SHP77 treated with DMSO at 0.1 percent for 48 hours (cell line): ENCODE measurements at regions not wholly inside any gene's neighbourhood (a gene's known extent, or its start where the extent isn't known, plus 50 kb on each side); places are given as distances from the start of the nearest gene placed in this dataset.

Experiments used
- DNase-seq: peaks from one replicate; lab custom pipeline; 2025; lab: John Stamatoyannopoulos, UW

DNA sequence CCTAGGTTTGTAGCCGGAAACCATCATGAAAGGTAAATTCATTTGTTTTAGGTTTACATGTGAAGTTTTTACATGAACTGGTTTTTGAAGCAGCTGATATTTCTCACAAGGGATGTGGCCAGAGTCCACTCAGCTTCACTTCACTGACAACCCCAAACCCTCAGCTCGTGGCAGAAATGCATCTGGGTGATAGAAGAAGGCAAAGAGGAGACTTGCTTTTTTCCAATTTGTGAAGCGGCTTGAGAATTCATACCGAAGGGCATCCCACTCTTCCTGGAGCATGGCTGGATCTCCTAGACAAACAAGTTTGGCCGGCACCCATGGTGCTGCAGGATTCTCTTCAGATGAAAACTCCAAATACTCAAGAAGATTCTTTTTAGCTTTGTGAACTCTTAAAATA lies 392.8 kb upstream of the CNR1 start:
- DNase-seq = no peak

DNA sequence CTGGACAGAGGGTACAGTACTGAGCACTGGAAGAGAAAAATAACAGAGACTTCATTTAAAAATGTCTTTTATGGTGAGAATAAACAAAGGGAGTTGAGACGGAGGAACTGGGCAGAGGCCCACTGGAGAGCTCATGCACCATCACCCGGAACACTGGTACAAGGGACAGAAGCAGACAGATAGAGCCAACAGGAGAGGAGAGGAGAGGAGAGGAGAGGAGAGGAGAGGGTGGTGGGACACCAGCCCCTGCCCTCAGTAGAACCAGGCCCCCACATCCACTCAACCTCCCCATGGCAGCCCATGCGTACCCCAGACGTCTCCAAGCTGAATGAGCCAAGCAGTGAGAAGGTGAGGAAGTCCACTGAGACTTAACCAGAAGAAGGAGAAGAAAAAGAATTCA lies 390.5 kb upstream of the CNR1 start:
- no peak for DNase-seq

DNA sequence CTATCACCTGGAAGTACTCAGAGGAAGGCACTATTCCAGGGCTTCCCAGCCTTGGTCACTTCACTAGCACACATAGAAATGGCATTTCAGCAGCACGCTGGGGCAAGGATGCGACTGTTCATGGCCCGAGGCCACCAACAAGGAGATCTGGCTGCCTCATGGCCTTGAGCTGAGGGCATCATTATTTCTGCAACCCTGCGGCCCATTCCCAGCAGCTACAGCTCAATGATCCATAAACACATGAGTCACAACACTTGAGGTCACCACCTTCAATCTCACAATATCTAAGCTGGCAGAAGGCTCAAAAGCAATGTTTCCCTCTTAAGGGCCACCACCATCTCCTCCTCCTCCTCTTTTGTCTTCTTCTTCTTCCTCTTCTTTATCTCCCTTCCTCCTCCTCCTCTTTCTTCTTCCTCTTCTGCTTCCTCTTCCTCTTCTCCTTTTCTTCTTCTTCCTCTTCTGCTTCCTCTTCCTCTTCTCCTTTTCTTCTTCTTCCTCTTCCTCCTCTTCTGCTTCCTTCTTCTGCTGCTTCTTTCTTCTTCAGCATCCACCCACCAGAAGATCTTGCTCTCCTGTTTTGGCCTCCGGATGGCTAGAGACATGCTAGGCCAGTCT lies 382.9 kb upstream of the CNR1 start:
- no peak for DNase-seq

DNA sequence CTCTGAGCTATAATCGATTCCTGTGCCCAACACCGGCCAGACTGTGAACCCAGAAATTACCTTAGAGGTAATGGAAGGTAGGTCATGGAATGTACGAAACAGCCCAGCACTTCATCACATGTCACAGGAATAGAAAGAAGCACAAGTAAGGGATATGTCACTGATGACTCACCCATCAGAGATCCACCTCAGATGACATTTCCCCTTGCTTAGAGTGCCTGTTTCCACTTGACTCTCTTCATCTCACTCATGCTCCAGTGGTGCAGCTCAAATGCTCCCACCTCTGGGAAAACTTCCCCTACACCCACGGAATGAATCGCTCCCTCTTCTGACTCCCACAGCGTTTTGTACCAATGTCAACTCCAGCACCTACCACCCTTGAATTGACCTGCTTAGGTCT lies 381.6 kb upstream of the CNR1 start:
- no peak for DNase-seq

DNA sequence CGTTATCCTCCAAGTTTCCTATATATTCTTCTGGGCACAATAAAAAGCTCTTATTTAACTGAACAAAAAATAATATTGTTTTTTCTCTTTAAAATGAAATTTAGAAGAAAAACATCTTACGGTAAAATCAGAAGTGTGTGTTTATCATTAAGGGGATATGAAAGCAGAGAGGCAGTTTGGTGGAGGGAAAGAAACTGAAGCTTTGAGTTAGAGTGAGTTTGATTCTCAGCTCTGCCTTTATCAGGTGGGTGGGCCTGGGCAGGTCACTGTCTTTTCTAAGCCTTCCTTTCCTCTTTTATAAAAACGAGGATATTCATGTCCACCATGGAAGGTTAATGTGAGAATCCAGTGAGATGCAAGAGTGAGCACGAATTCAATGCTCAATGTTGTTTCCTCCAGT lies 379.8 kb upstream of the CNR1 start:
- no peak for DNase-seq

DNA sequence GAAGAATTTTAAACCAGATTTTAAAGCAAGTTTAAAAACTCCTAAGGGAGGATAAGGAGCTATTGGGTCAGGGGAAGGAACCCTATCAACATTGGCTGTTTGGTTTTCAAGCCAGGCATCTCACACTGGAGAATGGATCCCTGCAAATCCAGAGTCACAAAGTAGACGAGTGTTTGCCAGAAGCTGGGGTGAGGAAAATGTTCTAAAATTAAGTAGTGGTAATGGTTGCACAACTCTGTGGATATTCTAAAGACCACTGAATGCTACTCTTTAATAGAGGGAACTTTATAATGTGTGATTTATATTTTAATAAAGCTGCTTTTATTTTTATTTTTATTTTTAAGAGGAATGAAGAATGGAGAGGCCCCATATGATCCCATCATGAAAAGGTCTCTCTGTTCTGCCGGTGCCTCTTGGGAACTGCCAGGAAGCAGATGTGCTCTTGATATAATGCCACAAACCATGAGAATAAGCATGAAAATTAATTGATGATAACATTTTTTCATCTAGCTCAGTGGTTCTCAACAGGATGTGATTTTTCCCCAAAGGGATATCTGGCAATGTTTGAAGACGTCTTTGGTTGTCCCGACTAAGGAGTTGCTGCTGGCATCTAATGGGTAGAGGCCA lies 379.0 kb upstream of the CNR1 start:
- DNase-seq = no peak

DNA sequence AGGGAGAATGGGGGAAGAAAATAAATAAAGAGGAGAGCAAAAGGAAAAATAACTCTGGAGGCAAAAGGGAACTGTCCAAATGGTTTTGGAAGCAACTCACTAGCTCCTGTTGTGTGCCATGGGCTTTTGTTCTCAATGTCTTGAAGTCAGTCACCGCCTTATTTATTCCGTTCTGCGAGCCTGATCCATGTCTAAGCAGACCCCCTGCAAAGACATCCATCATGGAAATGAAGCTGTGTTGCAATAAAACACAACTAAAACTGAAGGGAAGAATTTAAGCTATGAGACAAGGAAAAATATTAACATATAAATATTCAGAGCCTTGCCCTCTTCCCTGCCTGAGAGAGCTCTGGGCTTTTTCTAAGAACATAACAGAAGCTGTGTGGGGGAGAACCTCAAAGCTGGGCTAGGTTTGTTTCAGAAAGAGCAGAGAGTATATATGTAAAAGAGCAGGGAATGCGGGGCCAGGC lies 373.2 kb upstream of the CNR1 start:
- DNase-seq = no peak

DNA sequence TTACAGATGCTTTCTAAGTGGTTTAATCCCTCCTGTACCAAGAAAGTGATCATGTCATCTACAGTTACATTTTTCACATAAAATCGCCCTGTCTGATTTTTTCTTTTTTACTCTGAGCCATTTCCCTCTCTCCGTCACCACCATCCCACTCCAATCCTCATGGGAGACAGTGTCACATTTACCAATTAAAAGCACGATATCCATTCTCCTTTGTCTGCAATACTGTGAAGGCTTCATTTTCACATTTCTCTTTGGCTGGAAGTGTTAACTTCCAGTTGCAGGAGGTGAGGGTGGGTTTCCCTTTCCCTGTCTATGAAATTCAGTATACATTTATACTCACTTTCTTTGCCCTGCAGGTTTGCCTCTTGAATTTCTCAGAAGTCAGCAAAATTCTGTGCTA lies 372.7 kb upstream of the CNR1 start:
- no peak for DNase-seq

DNA sequence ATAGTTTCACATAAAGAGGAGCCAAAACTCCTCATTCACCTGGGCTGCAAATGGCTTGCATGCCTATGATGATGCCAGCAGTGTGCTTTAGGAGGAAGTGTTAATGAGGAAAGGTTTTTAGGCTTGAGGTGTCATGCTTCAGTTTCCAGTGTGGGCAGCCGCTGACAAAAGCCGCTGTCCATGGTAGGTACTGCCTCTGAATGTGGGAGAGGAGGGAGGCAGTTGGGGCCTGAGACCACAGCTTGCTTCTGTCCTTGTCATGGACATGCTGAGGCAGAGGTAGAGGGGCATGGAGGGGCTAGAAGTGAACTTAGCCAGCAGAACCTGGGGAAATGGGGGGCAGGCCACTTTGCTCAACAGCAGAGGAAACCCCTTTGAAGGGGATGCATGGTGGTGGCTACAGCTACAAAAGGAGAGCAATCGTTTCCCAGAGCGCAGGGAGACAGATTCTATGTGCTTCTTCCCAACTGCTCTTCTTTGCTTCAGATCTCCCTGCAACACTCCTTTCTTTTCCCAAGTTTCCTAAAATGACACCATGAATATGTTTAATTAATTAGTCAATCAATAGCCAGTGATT lies 372.1 kb upstream of the CNR1 start:
- no peak for DNase-seq

DNA sequence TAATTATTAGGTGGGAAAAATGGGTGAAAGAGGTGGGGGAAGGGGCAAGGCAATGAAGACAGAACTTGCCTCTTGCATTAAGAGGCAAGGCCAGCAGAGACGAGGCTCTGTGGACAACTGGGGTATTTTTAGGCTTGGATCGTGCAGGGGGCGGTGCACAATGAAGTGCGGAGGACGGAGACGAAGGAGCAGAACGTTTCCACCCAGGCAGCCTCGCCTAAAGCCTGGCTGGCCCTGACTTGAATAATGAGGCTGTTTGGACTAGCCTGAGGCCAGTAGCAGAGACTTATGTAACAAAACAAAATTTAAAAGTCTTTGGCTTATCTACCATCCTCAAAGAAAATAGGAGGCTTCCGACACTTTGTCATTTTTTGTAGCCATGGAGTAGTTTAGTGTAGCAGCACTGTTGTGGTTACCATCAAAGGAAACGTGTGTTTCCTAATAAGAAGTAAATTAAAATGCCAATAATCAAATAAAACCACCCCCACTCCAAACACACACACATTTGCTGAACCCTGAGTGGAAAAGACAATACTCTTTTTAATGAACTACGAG lies 370.0 kb upstream of the CNR1 start:
- no peak for DNase-seq

DNA sequence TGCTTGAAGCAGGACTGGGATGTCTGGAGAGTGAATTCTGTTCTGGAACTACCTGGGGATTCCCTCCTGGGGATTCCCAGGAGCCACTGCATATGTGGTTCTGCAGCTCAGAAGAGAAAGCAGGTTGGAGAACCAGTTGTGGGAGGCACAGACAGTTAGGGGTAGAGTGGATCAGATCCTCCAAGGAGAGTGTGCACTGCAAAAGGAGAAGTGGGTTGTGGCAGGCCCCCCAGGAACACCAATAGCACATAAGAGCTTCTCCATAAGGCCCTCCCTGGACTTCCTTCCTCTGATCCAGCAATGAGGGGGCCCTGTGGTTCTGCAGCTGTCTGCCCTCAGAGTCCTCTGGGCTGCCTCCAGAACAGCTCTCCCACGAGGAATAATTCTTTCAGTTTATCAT lies 369.2 kb upstream of the CNR1 start:
- no peak for DNase-seq

DNA sequence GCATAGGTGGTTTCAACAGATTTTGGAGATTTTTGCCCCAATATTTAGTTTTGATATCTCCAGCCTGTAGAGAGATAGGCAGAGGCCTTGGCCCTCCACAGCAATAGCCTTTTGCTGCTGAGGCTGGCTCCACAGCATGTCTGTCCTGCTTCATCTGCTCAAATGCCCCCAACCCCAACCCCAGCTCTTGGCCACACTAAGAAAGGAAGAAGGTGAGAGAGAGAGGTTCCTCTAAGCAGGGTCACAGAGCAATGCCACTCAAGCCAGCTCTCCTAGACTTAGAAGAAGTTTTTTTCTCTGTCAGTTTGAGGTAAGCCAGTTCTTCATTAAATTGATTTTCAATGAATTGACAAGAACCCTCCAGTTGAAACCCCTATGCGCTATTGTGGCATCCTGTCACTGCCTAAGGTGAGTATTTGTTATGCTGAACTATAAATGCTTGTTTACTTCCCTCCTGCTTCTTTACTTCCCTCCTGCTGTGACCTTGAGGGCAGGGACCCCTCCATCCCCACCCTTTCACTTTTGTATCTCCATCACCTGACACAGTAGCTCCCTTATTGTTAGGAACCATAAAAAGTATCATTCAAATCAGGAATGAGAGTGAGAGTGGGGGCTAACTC lies 366.2 kb upstream of the CNR1 start:
- DNase-seq = no peak

DNA sequence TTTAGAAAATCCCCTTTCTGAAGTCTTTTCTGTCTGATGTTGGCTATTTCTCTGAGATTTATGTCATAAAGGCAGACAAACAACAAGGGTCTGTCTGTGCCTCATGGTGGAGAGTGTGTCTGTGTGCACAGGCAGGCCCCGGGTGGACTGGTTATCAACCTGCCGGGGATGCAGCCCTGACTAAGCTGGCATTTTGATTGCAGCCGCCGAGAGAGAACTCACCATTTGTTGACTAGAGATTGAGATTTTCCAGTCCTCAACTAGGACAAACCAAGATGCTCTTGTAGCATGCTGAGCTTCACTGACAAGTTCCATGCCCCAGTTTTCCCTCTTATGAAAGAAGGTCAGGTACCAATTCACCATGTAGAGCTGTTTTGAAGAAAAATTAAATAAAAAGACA lies 363.6 kb upstream of the CNR1 start:
- DNase-seq = no peak

DNA sequence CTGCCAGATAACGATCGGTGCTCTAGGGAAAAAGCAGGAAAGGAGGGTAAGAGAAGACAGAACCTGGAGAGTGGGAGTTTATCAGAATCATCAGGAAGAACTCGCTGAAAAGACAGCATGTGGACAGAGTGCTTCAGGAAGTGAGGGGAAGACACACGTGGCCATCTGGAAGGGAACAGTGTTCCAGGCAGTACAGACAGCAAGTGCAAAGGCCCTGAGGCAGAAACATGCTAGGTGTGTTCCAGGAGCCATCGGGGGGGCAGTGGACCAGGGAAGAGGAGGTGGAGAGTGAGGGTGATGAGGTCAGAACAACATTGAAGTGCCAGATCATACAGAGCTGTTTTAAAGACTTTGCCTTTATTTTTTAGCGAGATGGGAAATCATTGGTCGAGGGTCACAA lies 354.3 kb upstream of the CNR1 start:
- no peak for DNase-seq

DNA sequence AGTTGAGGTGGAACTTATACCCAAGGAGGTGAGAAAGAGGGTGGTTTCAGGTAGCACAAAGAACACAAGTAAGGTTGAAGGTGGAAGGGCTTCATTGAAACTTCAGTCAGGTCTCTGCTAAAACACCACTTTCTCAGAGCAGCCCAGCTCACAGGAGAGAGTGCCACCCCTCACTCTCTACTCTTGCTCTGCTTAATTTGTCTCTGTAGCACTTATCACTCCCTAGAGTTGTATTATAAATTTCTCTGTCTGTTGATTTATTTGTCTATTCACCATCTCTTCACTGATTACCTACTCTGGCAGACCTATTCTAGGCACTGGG lies 353.8 kb upstream of the CNR1 start:
- no peak for DNase-seq

DNA sequence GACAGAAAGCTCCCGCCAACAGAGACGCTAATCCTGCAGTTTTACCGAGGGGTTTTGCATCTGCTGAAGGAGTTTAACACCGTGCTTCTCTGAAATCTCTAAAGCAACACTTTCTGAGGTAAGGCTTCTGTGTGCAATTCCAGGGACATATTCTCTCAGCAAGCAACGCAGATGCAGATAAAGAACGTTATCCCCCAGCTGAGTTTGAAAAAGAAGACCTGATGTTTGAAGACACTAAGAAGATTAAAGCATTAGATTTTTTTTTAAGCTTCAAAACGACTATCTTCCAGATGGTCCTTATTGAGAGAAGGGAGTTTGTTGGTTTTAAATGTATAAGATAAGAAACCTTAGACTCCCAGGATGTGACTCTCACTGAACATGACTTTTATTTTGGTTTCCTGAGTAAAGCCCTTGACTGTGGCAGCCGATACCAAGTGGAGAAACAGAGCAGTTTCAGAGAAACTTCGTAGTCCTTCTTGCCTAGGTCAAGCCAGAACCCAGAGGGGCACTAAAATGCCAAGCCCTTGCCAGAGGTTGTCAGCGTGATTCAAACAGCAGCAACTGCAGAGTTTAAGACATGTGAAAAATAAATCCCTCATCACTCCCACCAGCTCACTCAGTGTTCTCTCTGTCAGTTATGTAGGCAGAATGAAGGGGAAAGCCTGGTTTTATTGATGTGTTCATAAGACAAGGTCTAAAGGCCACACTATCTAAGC lies 353.3 kb upstream of the CNR1 start:
- no peak for DNase-seq

DNA sequence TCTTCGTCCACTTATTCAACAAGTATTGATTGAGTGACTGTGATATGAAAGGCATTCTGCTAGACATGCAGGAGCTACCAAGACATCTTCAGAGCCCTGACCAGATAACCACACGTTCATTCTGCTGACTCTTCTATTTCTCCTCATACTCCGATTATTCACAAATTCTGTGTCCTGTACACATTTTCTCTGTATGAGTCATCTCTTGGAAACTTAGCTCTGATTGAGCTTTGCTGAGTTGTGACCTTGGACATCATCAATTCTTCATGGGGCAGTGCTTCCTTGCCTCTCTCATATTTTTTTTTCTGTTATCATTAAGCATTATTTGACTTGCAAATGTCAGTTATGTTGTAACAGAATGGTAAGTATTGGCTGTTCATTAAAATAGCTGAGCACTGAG lies 351.6 kb upstream of the CNR1 start:
- no peak for DNase-seq

DNA sequence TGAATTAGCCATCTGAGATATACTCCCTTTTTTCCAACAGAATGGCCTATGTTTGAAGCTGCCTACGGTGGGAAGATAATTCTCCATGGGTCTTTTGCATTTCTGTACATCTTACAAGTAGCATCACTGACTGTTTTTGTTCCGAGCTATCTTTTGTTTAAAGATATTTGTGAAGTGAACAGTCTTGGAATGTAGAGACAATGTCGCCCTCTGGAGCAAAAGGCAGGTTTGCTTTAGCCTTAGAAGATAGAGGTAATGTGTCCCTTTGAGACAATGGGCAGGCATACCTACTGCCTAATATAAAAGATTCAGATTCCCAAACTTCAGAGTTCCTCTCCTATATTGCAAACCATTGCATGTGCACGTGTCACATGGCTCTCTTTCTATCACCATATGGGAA lies 347.8 kb upstream of the CNR1 start:
- no peak for DNase-seq

DNA sequence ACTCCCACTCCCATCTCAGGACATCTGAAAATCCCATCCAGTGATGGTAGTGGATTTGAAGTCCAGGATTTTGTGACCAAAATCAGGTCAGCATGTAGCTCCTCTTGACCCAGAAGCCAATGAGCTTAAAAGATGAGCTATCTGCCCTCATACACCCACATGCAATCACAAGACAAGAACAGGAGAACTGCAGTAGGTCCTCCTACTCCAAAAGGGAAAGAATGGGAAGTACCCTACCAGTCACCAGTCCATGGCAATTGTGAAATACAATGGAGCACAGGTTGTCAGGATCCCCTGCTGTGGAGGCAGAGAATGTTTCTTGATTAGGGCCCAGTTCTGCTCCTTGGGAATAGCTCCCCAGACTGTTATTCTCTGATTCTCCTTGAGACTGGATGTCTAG lies 347.3 kb upstream of the CNR1 start:
- DNase-seq = no peak

DNA sequence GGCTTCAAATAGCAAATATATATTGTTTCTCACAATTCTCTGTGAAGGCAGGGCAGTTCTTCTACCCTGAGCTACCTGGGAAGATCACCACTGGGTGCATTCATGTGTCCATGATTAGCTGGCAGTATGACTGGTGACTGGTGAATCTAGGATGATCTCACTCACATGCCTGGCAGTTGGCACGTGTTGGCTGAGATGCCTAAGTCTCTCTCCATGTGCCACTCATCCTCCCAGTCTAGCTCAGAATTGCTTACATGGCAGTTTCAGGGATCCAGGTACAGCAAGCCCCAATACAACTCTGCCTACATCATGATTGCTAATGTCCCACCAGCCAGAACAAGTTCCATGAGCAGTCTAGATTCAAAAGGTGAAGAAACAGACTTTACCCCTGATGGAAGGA lies 346.8 kb upstream of the CNR1 start:
- no peak for DNase-seq

DNA sequence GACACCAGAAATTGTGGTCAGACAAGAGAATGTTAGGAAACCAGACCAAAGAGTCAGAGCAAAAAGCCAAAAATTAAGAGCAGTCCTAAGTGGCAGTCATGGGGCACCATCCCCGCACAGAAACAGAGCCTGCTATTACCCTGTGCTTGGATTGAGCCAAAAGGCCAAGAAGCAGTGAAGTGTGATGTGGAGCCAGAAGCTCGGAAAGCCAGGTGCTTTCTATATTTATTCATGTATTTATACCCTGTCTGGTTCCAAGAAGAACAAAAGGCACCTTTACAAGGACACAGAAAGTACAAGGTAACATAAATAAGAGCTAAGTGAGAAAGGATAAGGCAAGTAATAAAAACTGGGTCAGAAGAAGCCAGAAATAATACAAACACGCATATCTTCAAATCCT lies 336.2 kb upstream of the CNR1 start:
- DNase-seq = no peak

DNA sequence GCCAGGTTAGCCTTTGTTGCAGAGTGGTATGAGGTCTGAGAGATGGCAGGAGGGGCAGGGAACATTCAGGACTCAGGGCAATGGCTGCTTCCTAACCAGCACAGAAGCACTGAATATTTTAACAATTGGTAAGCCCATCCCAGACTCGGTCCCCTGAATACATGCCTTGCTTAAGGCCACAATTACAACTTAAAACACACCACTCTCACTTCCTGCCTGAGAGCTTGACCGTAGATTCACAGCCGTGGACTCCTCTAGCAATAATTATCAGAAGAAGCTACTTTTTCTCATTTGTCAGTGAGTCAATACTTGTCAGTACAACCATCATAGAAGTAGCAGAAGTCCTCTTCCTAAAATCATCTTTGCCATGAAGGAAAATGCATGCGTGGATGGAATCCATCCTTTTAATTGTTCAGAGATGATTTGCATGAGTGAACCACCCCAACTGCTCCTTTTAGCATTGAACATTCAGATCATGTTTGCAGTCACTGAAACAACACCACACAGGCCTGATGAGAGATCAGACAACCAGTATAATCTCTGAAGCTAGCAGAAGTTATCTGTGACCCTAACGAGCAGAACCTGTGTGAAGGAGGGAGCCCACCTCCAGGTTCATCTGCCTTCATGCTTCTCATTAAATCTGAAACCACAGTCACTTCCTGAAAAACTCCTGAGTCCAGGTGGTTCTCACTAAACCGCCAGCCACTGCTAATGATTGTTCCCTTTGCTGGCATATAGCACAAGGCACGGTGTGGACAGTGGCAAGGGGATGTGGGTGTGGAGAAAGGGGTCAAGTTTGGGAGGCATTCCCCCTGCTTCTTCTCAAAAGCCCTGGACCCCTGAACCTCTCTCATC lies 333.9 kb upstream of the CNR1 start:
- DNase-seq = no peak
